ENCODE measurements at regions not wholly inside any gene's neighbourhood (a gene's known extent, or its start where the extent isn't known, plus 50 kb on each side); places are given as distances from the start of the nearest gene placed in this dataset.

GRCh38 chr2:166637051-166637450 is 143.0 kb upstream of the SCN7A start:
- no peak overlapping the region for H3K4me3 Mint-ChIP-seq
- ATAC-seq, result no peak
- H3K27me3 Mint-ChIP-seq (ENCODE audit: insufficient read depth, low read depth, poor library complexity), result peaks cover 5% of the 10 kb centered on the region

More at GRCh38 chr2:166637051-166637450, 143.0 kb upstream of the SCN7A start:
- Histone ChIP-seq H3K36me3 (ENCODE audit: insufficient read depth) (no peaks in the 10 kb centered on the region), H2AFZ (no peak overlapping the region), H3K79me2 (replicated peaks; ENCODE audit: insufficient read depth) (no peaks in the 10 kb centered on the region), H3K4me2 (no peak overlapping the region), H4K20me1 (replicated peaks; ENCODE audit: insufficient read depth) (no peaks in the 10 kb centered on the region), H3K27ac (ENCODE audit: low read depth) (no peak overlapping the region), H3K4me3 (no peak overlapping the region), H3F3A (replicated peaks; ENCODE audit: low read depth) (no peaks in the 10 kb centered on the region), H3K27me3 (ENCODE audit: insufficient read depth) (no peaks in the 10 kb centered on the region), H3K9me2 (ENCODE audit: insufficient read depth) (no peaks in the 10 kb centered on the region; the same call in 1 of the 2 replicates), H3K4me1 (ENCODE audit: insufficient read depth) (no peaks in the 10 kb centered on the region)
- H3K27ac Mint-ChIP-seq, result no peak overlapping the region
- peaks cover 28% of the 10 kb centered on the region for H3K4me1 Mint-ChIP-seq
- TF ChIP-seq STAT1 (IDR thresholded peaks at IDR 0.05; ENCODE audit: unreplicated experiment), result no peak
- no peak for TF ChIP-seq CREB1 (CRISPR knock-in tag; IDR thresholded peaks at IDR 0.05; ENCODE audit: low read depth)
- TF ChIP-seq POLR2AphosphoS5 (IDR thresholded peaks at IDR 0.05; ENCODE audit: low read depth), result no peak
- TF ChIP-seq JUNB (IDR thresholded peaks at IDR 0.05; ENCODE audit: unreplicated experiment), result no peak
- no peak for TF ChIP-seq NANOG (IDR thresholded peaks at IDR 0.05; ENCODE audit: borderline replicate concordance)
- no peak for TF ChIP-seq ZNF331 (CRISPR knock-in tag; IDR thresholded peaks at IDR 0.05; ENCODE audit: low read depth)
- TF ChIP-seq EZH2 (IDR thresholded peaks at IDR 0.05; ENCODE audit: low read depth, unreplicated experiment), result no peak
- TF ChIP-seq, protein P1, sequence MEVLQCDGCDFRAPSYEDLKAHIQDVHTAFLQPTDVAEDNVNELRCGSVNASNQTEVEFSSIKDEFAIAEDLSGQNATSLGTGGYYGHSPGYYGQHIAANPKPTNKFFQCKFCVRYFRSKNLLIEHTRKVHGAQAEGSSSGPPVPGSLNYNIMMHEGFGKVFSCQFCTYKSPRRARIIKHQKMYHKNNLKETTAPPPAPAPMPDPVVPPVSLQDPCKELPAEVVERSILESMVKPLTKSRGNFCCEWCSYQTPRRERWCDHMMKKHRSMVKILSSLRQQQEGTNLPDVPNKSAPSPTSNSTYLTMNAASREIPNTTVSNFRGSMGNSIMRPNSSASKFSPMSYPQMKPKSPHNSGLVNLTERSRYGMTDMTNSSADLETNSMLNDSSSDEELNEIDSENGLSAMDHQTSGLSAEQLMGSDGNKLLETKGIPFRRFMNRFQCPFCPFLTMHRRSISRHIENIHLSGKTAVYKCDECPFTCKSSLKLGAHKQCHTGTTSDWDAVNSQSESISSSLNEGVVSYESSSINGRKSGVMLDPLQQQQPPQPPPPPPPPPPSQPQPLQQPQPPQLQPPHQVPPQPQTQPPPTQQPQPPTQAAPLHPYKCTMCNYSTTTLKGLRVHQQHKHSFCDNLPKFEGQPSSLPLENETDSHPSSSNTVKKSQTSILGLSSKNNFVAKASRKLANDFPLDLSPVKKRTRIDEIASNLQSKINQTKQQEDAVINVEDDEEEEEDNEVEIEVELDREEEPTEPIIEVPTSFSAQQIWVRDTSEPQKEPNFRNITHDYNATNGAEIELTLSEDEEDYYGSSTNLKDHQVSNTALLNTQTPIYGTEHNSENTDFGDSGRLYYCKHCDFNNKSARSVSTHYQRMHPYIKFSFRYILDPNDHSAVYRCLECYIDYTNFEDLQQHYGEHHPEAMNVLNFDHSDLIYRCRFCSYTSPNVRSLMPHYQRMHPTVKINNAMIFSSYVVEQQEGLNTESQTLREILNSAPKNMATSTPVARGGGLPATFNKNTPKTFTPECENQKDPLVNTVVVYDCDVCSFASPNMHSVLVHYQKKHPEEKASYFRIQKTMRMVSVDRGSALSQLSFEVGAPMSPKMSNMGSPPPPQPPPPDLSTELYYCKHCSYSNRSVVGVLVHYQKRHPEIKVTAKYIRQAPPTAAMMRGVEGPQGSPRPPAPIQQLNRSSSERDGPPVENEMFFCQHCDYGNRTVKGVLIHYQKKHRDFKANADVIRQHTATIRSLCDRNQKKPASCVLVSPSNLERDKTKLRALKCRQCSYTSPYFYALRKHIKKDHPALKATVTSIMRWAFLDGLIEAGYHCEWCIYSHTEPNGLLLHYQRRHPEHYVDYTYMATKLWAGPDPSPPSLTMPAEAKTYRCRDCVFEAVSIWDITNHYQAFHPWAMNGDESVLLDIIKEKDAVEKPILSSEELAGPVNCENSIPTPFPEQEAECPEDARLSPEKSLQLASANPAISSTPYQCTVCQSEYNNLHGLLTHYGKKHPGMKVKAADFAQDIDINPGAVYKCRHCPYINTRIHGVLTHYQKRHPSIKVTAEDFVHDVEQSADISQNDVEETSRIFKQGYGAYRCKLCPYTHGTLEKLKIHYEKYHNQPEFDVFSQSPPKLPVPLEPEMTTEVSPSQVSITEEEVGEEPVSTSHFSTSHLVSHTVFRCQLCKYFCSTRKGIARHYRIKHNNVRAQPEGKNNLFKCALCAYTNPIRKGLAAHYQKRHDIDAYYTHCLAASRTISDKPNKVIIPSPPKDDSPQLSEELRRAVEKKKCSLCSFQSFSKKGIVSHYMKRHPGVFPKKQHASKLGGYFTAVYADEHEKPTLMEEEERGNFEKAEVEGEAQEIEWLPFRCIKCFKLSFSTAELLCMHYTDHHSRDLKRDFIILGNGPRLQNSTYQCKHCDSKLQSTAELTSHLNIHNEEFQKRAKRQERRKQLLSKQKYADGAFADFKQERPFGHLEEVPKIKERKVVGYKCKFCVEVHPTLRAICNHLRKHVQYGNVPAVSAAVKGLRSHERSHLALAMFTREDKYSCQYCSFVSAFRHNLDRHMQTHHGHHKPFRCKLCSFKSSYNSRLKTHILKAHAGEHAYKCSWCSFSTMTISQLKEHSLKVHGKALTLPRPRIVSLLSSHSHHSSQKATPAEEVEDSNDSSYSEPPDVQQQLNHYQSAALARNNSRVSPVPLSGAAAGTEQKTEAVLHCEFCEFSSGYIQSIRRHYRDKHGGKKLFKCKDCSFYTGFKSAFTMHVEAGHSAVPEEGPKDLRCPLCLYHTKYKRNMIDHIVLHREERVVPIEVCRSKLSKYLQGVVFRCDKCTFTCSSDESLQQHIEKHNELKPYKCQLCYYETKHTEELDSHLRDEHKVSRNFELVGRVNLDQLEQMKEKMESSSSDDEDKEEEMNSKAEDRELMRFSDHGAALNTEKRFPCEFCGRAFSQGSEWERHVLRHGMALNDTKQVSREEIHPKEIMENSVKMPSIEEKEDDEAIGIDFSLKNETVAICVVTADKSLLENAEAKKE (CRISPR knock-in tag; IDR thresholded peaks at IDR 0.05), result no peak
- TF ChIP-seq, protein P2, sequence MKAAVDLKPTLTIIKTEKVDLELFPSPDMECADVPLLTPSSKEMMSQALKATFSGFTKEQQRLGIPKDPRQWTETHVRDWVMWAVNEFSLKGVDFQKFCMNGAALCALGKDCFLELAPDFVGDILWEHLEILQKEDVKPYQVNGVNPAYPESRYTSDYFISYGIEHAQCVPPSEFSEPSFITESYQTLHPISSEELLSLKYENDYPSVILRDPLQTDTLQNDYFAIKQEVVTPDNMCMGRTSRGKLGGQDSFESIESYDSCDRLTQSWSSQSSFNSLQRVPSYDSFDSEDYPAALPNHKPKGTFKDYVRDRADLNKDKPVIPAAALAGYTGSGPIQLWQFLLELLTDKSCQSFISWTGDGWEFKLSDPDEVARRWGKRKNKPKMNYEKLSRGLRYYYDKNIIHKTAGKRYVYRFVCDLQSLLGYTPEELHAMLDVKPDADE (IDR thresholded peaks at IDR 0.05), result no peak
- no peak for TF ChIP-seq EZH2phosphoT487 (IDR thresholded peaks at IDR 0.05; ENCODE audit: unreplicated experiment)
- no peak for TF ChIP-seq ZNF114 (CRISPR knock-in tag; IDR thresholded peaks at IDR 0.05)
- TF ChIP-seq, protein P3, sequence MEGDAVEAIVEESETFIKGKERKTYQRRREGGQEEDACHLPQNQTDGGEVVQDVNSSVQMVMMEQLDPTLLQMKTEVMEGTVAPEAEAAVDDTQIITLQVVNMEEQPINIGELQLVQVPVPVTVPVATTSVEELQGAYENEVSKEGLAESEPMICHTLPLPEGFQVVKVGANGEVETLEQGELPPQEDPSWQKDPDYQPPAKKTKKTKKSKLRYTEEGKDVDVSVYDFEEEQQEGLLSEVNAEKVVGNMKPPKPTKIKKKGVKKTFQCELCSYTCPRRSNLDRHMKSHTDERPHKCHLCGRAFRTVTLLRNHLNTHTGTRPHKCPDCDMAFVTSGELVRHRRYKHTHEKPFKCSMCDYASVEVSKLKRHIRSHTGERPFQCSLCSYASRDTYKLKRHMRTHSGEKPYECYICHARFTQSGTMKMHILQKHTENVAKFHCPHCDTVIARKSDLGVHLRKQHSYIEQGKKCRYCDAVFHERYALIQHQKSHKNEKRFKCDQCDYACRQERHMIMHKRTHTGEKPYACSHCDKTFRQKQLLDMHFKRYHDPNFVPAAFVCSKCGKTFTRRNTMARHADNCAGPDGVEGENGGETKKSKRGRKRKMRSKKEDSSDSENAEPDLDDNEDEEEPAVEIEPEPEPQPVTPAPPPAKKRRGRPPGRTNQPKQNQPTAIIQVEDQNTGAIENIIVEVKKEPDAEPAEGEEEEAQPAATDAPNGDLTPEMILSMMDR (conservative IDR thresholded peaks at IDR 0.05; ENCODE audit: low read depth in 2 of 2), result no peak
- TF ChIP-seq REST (IDR thresholded peaks at IDR 0.05; ENCODE audit: unreplicated experiment), result no peak
- no peaks in the 10 kb centered on the region for H3K36me3 Mint-ChIP-seq (ENCODE audit: low read depth)
- DNase-seq (ENCODE audit: low spot score), result no peak
- no peaks in the 10 kb centered on the region for H3K9me3 Mint-ChIP-seq

All from GM23338 (cell line).